Thoracic aorta (tissue), 2 donors: ENCODE measurements at regions not wholly inside any gene's neighbourhood (a gene's known extent, or its start where the extent isn't known, plus 50 kb on each side); places are given as distances from the start of the nearest gene placed in this dataset.

Source experiments
- ATAC-seq: fragments of 150-250 bp; one replicate; pipeline ENCODE4 v1.8.0; 2017; ENCODE audit warnings: low read depth; ENCODE audit not compliant: insufficient number of reproducible peaks, low FRiP score
- DNase-seq: peaks from one replicate; pipeline ENCODE4 v3.0.0-alpha.2; 2020; ENCODE audit warnings: low spot score
- H3K27ac ChIP-seq, 2 donors: fragments of 200-600 bp; sonication (generic); 1 replicate in 1 of 2; 2 replicates in 1 of 2; pipeline ENCODE4 v1.5.1; 2016; ENCODE audit warnings: mild to moderate bottlenecking in 2 of 2, moderate library complexity in 2 of 2
- H3K27me3 ChIP-seq: fragments of 200-600 bp; sonication (generic); replicated peaks from 2 replicates; pipeline ENCODE4 v1.6.0; 2016; ENCODE audit warnings: mild to moderate bottlenecking; ENCODE audit not compliant: insufficient read depth
- H3K36me3 ChIP-seq: fragments of 200-600 bp; sonication (generic); one replicate; pipeline ENCODE4 v1.5.1; 2016
- H3K4me1 ChIP-seq, 2 donors: fragments of 200-600 bp; sonication (generic); 1 replicate in 1 of 2; 2 replicates in 1 of 2; pipeline versions ENCODE4 v1.5.1 to v1.6.0; 2016; ENCODE audit warnings: low read depth in 2 of 2, mild to moderate bottlenecking in 1 of 2; ENCODE audit not compliant: control insufficient read depth in 1 of 2
- H3K4me3 ChIP-seq: fragments of 200-600 bp; sonication (generic); 2 replicates; pipeline ENCODE4 v1.5.1; 2016; ENCODE audit warnings: mild to moderate bottlenecking
- H3K9me3 ChIP-seq: fragments of 200-600 bp; sonication (generic); 2 replicates; pipeline ENCODE4 v1.5.1; 2016
- CTCF ChIP-seq: fragments of 200-600 bp; sonication (generic); IDR thresholded peaks from one replicate; pipeline ENCODE4 v1.5.1; 2019; ENCODE audit warnings: antibody characterized with exemption

GRCh38 chr20:7323957-7324356 lies 556.5 kb downstream of the BMP2 start:
- Histone ChIP-seq H3K27me3 (no peaks in the 10 kb centered on the region), H3K9me3 (no peaks in the 10 kb centered on the region), H3K4me3 (no peak overlapping the region), H3K27ac (no peak overlapping the region), H3K4me1 (no peaks in the 10 kb centered on the region), H3K36me3 (no peaks in the 10 kb centered on the region)
- no peak for TF ChIP-seq CTCF
- ATAC-seq: no peak
- no peak for DNase-seq

DNA sequence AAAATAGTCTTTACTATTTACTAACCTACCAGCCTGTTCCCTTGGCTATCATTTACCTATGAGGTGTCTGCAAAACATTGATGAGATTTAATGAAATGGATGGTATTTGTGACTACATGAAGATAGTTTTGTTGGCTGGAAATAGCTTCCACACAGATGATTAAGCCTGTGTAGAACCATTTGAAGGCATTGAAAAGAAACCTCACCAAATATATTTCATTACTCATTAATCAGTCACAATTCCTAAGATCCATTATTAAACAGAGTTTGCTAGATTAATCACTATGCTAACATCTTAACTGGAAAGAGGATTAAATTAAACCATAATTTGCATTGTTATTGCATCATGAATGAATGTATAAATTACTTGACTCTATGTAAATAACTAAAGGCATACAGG lies 560.3 kb downstream of the BMP2 start:
- no peaks in the 10 kb centered on the region for H3K4me1 ChIP-seq
- no peak for DNase-seq
- no peaks in the 10 kb centered on the region for H3K9me3 ChIP-seq
- no peak for TF ChIP-seq CTCF
- H3K36me3 ChIP-seq: no peaks in the 10 kb centered on the region
- no peaks in the 10 kb centered on the region for H3K27me3 ChIP-seq
- ATAC-seq: no peak
- H3K27ac ChIP-seq: no peak overlapping the region
- H3K4me3 ChIP-seq: no peak overlapping the region

GRCh38 chr20:7330850-7331249 lies 563.4 kb downstream of the BMP2 start:
- Histone ChIP-seq H3K36me3 (no peaks in the 10 kb centered on the region), H3K27me3 (no peaks in the 10 kb centered on the region), H3K27ac (no peak overlapping the region), H3K4me1 (no peaks in the 10 kb centered on the region), H3K4me3 (no peak overlapping the region), H3K9me3 (no peaks in the 10 kb centered on the region)
- no peak for ATAC-seq
- no peak for DNase-seq
- no peak for TF ChIP-seq CTCF

GRCh38 chr20:7332169-7332568 lies 564.7 kb downstream of the BMP2 start:
- H3K27ac ChIP-seq: no peak overlapping the region
- no peak for TF ChIP-seq CTCF
- no peaks in the 10 kb centered on the region for H3K9me3 ChIP-seq
- no peak for ATAC-seq
- no peak for DNase-seq
- no peaks in the 10 kb centered on the region for H3K36me3 ChIP-seq
- H3K4me3 ChIP-seq: no peak overlapping the region
- H3K4me1 ChIP-seq: no peaks in the 10 kb centered on the region
- H3K27me3 ChIP-seq: no peaks in the 10 kb centered on the region

- no peaks in the 10 kb centered on the region for H3K9me3 ChIP-seq
- no peak for TF ChIP-seq CTCF
- H3K4me3 ChIP-seq: no peak overlapping the region
- H3K27ac ChIP-seq: no peak overlapping the region
- DNase-seq (no peak), ATAC-seq (no peak)
- no peaks in the 10 kb centered on the region for H3K27me3 ChIP-seq
- no peaks in the 10 kb centered on the region for H3K4me1 ChIP-seq
- H3K36me3 ChIP-seq: no peaks in the 10 kb centered on the region
Measured at GRCh38 chr20:7333841-7334240, 566.4 kb downstream of the BMP2 start.
